Calu3 (cell line): ENCODE measurements at regions not wholly inside any gene's neighbourhood (a gene's known extent, or its start where the extent isn't known, plus 50 kb on each side); places are given as distances from the start of the nearest gene placed in this dataset.

ENCODE experiments used
- BruUV-seq: library from RNA; stranded (reverse); fragments of 400-500 nt; replicated peaks from 2 replicates; lab custom pipeline; 2021; lab: Mats Ljungman, UMichigan
- CTCF ChIA-PET: fragments of 300-600 bp; sonication (Branson Sonifier 250); formaldehyde crosslinking; loops from one replicate; lab custom pipeline; 2022; ENCODE audit warnings: antibody characterized with exemption; lab: Charles Lee
- DNase-seq: peaks from one replicate; pipeline ENCODE4 v3.0.0; 2022
- H3K27ac Mint-ChIP-seq: one replicate; pipeline ENCODE4 v1.8.0; 2022; ENCODE audit warnings: mixed read lengths; ENCODE audit not compliant: unreplicated experiment
- H3K27me3 Mint-ChIP-seq: one replicate; pipeline ENCODE4 v1.8.0; 2022; ENCODE audit warnings: mixed read lengths; ENCODE audit not compliant: unreplicated experiment
- H3K36me3 Mint-ChIP-seq: one replicate; pipeline ENCODE4 v1.8.0; 2022; ENCODE audit warnings: mild to moderate bottlenecking, moderate library complexity, mixed read lengths; ENCODE audit not compliant: insufficient read depth, unreplicated experiment
- H3K4me1 Mint-ChIP-seq: one replicate; pipeline ENCODE4 v1.8.0; 2022; ENCODE audit warnings: mild to moderate bottlenecking, low read depth, mixed read lengths; ENCODE audit not compliant: unreplicated experiment
- H3K4me3 Mint-ChIP-seq: one replicate; pipeline ENCODE4 v1.8.0; 2022; ENCODE audit warnings: mild to moderate bottlenecking, low read depth, moderate library complexity, mixed read lengths; ENCODE audit not compliant: unreplicated experiment
- H3K9me3 Mint-ChIP-seq: one replicate; pipeline ENCODE4 v1.8.0; 2022; ENCODE audit warnings: low read depth, mixed read lengths; ENCODE audit not compliant: unreplicated experiment
- intact Hi-C: fragments of 100-400 bp; cut with micrococcal nuclease; formaldehyde crosslinking; loops from one replicate; pipeline ENCODE4 v1.10.0; 2022; ENCODE audit not compliant: unreplicated experiment
- TF ChIP-seq, protein P1 (sequence below): fragments of 200-600 bp; IDR thresholded peaks from one replicate; pipeline ENCODE4 v1.8.0; 2022; ENCODE audit warnings: antibody characterized with exemption; ENCODE audit not compliant: unreplicated experiment

DNA sequence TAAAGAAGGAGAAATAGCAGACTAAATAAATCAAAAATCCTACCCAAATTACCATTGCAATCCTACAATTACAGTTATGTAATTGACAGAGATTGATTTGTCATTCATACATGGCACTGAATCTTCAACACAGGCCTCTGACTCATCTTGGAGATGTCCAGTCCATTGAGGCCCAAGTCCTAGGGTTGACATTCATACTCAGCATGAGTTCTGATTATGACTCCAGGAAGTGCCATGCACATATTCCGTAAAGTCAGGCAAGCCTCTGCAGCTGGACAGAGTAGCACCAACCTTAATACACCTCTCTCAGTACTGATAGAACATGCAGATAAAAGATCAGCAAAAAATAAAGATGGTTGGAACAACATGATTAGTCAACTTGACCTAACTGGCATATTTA, 353.7 kb upstream of the NFE2L3 start:
- no TSS peak for BruUV-seq
- TF ChIP-seq, protein P1, sequence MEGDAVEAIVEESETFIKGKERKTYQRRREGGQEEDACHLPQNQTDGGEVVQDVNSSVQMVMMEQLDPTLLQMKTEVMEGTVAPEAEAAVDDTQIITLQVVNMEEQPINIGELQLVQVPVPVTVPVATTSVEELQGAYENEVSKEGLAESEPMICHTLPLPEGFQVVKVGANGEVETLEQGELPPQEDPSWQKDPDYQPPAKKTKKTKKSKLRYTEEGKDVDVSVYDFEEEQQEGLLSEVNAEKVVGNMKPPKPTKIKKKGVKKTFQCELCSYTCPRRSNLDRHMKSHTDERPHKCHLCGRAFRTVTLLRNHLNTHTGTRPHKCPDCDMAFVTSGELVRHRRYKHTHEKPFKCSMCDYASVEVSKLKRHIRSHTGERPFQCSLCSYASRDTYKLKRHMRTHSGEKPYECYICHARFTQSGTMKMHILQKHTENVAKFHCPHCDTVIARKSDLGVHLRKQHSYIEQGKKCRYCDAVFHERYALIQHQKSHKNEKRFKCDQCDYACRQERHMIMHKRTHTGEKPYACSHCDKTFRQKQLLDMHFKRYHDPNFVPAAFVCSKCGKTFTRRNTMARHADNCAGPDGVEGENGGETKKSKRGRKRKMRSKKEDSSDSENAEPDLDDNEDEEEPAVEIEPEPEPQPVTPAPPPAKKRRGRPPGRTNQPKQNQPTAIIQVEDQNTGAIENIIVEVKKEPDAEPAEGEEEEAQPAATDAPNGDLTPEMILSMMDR, result no peak
- Mint-ChIP-seq H3K4me3 (no peak overlapping the region), H3K27ac (no peak overlapping the region), H3K4me1 (no peaks in the 10 kb centered on the region), H3K27me3 (peaks cover 48% of the 10 kb centered on the region), H3K36me3 (no peaks in the 10 kb centered on the region), H3K9me3 (no peaks in the 10 kb centered on the region)
- intact Hi-C loops, result no loop called here
- no peak for DNase-seq
- CTCF ChIA-PET, result no interaction called here

DNA sequence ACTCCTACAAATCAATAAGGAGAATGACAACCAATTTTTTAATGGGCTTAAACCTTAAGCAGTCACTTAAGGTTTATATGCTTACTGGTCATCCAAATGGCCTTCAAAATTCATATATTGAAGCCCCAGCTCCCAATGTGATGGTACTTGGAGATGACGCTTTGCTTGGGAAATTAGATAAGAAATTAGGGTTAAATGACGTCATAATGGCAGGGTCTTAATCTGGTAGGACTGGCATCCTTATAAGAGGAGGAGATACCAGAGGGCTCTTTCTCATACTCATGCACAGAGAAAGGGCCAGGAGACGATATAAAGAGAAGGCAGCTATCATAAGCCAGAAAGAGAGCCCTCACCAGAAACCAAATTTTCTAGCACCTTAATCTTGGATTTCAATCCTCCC, 350.8 kb upstream of the NFE2L3 start:
- intact Hi-C loops, result no loop called here
- H3K4me3 Mint-ChIP-seq, result no peak overlapping the region
- CTCF ChIA-PET, result interaction anchor here (0.6 kb wide), 1 partner anchor 232 kb away, joined by 4 read pairs; no protein-coding TSS in a partner anchor

DNA sequence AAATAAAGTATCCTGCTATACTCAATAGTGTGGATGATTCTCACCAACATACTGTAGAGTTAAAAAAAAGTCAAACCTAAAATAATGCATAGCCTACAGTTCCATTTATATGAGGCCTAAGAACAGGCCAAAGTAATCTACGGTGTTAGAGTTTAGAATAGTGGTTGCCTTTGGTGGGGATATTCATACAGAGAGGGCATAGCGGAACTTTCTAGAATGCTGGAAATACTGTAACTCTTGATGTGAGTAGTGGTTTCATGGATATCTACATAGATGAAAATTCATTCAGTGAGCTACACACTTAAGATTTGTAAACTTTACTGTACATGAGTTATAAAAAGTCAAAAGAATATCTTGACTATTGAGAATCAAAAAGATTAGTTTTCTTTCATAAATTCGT, 349.9 kb upstream of the NFE2L3 start:
- CTCF ChIA-PET, result interaction anchor here (0.6 kb wide), 1 partner anchor 728 kb away, joined by 3 read pairs; no protein-coding TSS in a partner anchor
- no peak overlapping the region for H3K27ac Mint-ChIP-seq

More for the DNA sequence above, 350.8 kb upstream of the NFE2L3 start:
- Mint-ChIP-seq H3K27me3 (peaks cover 72% of the 10 kb centered on the region), H3K4me1 (no peaks in the 10 kb centered on the region), H3K36me3 (no peaks in the 10 kb centered on the region), H3K27ac (no peak overlapping the region), H3K9me3 (no peaks in the 10 kb centered on the region)
- BruUV-seq, result no TSS peak
- TF ChIP-seq, protein P1, result no peak
- no peak for DNase-seq

DNA sequence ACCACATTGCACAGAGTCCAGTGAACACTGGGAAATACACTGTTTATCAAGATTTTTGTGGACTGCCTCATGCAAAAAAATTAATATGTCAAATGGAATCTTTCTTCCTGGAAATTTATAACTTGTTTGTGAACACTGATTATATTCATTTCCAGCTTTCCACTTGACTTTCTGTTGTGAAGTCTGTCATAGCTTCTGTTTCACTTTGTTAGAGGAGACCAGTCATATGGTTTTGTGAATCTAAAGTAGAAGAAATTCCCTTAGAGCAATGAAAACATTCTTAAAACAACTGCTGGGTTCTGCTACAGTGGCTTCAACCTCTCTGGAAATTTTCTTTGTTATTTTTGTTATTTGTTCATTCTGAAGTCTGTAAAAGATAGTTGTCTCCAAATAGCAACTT, 349.5 kb upstream of the NFE2L3 start:
- H3K4me3 Mint-ChIP-seq, result no peak overlapping the region
- no peaks in the 10 kb centered on the region for H3K4me1 Mint-ChIP-seq
- no peaks in the 10 kb centered on the region for H3K9me3 Mint-ChIP-seq
- no peak overlapping the region for H3K27ac Mint-ChIP-seq
- intact Hi-C loops, result no loop called here
- TF ChIP-seq, protein P1, result no peak
- CTCF ChIA-PET, result interaction anchor here (0.6 kb wide), 1 partner anchor 729 kb away, joined by 3 read pairs; no protein-coding TSS in a partner anchor
- DNase-seq, result no peak
- no peaks in the 10 kb centered on the region for H3K36me3 Mint-ChIP-seq
- peaks cover 80% of the 10 kb centered on the region for H3K27me3 Mint-ChIP-seq
- BruUV-seq, result no TSS peak

More for the DNA sequence above, 349.9 kb upstream of the NFE2L3 start:
- TF ChIP-seq, protein P1, result no peak
- H3K4me3 Mint-ChIP-seq, result no peak overlapping the region
- peaks cover 81% of the 10 kb centered on the region for H3K27me3 Mint-ChIP-seq
- H3K9me3 Mint-ChIP-seq, result no peaks in the 10 kb centered on the region
- intact Hi-C loops, result no loop called here
- H3K4me1 Mint-ChIP-seq, result no peaks in the 10 kb centered on the region
- no peak for DNase-seq
- H3K36me3 Mint-ChIP-seq, result no peaks in the 10 kb centered on the region
- no TSS peak for BruUV-seq
